NB4 (cell line): ENCODE measurements at regions not wholly inside any gene's neighbourhood (a gene's known extent, or its start where the extent isn't known, plus 50 kb on each side); places are given as distances from the start of the nearest gene placed in this dataset.

Experiments used
- CTCF ChIP-seq: IDR thresholded peaks from one replicate; pipeline ENCODE4 v1.5.1; 2012; ENCODE audit warnings: low read depth, low read length
- MAX ChIP-seq: IDR thresholded peaks from 2 replicates; pipeline ENCODE4 v1.6.1; 2011; ENCODE audit warnings: low read depth, low read length
- POLR2A ChIP-seq: IDR thresholded peaks from 2 replicates; pipeline ENCODE4 v1.6.1; 2011; ENCODE audit warnings: mild to moderate bottlenecking; ENCODE audit not compliant: insufficient read length; ENCODE audit errors: extremely low read depth

GRCh38 chr6:14442242-14442641, 324.7 kb downstream of the CD83 start:
- TF ChIP-seq CTCF = no peak
- TF ChIP-seq POLR2A = no peak
- TF ChIP-seq MAX = peak; percentile 80
